PC-9 (cell line): ENCODE measurements at regions not wholly inside any gene's neighbourhood (a gene's known extent, or its start where the extent isn't known, plus 50 kb on each side); places are given as distances from the start of the nearest gene placed in this dataset.
"Not testable (repeated sequence)": the region's sequence is repeated elsewhere in the genome, so short reads cannot be mapped to it uniquely, and the experiment has no call there.

Source experiments
- BruUV-seq: library from RNA; stranded (reverse); fragments of 400-500 nt; replicated peaks from 2 replicates; lab custom pipeline; 2021; lab: Mats Ljungman, UMichigan
- CTCF ChIA-PET: fragments of 300-600 bp; sonication (Branson Sonifier 250); formaldehyde crosslinking; loops from one replicate; lab custom pipeline; 2022; ENCODE audit warnings: antibody characterized with exemption; lab: Charles Lee
- POLR2A ChIA-PET: fragments of 300-600 bp; sonication (Branson Sonifier 250); formaldehyde crosslinking; loops from one replicate; lab custom pipeline; 2022; ENCODE audit warnings: antibody characterized with exemption; ENCODE audit not compliant: unreplicated experiment; lab: Charles Lee
- DNase-seq, 2 experiments: peaks; one replicate each; pipeline versions ENCODE4 v3.0.0 to v3.0.0-alpha.2; 2015 to 2022; ENCODE audit warnings: mixed read lengths in 1 of 2
- H2AFZ ChIP-seq: fragments of 200-600 bp; sonication (generic); 2 replicates; pipeline ENCODE4 v1.8.1; 2017; ENCODE audit warnings: antibody characterized with exemption
- H3F3A ChIP-seq: fragments of 200-600 bp; sonication (generic); 2 replicates; pipeline ENCODE4 v1.8.1; 2017; ENCODE audit warnings: antibody characterized with exemption, mild to moderate bottlenecking, low read depth; ENCODE audit not compliant: insufficient read depth
- H3K27ac ChIP-seq: fragments of 200-600 bp; sonication (generic); 2 replicates; pipeline ENCODE4 v1.6.1; 2016; ENCODE audit warnings: mixed run types
- H3K27me3 ChIP-seq: fragments of 200-600 bp; sonication (generic); 2 replicates; pipeline ENCODE4 v1.6.1; 2016; ENCODE audit warnings: low read depth, mixed run types; ENCODE audit not compliant: insufficient read depth
- H3K36me3 ChIP-seq: fragments of 200-600 bp; sonication (generic); 2 replicates; pipeline ENCODE4 v1.6.1; 2016; ENCODE audit warnings: low read depth, mixed run types
- H3K4me1 ChIP-seq: fragments of 200-600 bp; sonication (generic); replicated peaks from 2 replicates; pipeline ENCODE4 v1.6.1; 2016; ENCODE audit warnings: mixed run types; ENCODE audit not compliant: insufficient read depth
- H3K4me2 ChIP-seq: fragments of 200-600 bp; sonication (generic); 2 replicates; pipeline ENCODE4 v1.6.1; 2017; ENCODE audit warnings: mixed run types
- H3K4me3 ChIP-seq: fragments of 200-600 bp; sonication (generic); 2 replicates; pipeline ENCODE4 v1.6.1; 2016; ENCODE audit warnings: mixed run types
- H3K79me2 ChIP-seq: fragments of 200-600 bp; sonication (generic); 2 replicates; pipeline ENCODE4 v1.6.1; 2017; ENCODE audit warnings: low read depth, mixed run types
- H3K9me2 ChIP-seq: fragments of 200-600 bp; sonication (generic); 2 replicates; pipeline ENCODE4 v1.8.1; 2017; ENCODE audit warnings: mild to moderate bottlenecking; ENCODE audit not compliant: insufficient read depth
- H3K9me3 ChIP-seq: fragments of 200-600 bp; sonication (generic); 2 replicates; pipeline ENCODE4 v1.8.1; 2016; ENCODE audit warnings: low read depth; ENCODE audit not compliant: insufficient read depth
- H4K20me1 ChIP-seq: fragments of 200-600 bp; sonication (generic); 2 replicates; pipeline ENCODE4 v1.8.1; 2017; ENCODE audit not compliant: insufficient read depth
- EZH2 ChIP-seq: fragments of 200-600 bp; sonication (generic); IDR thresholded peaks from 2 replicates; pipeline ENCODE4 v1.8.0; 2017; ENCODE audit warnings: antibody characterized with exemption, low read depth
- intact Hi-C: fragments of 100-400 bp; cut with micrococcal nuclease; formaldehyde crosslinking; loops from one replicate; pipeline ENCODE4 v1.10.0; 2022; ENCODE audit not compliant: unreplicated experiment
- TF ChIP-seq, protein P1 (sequence below): fragments of 200-600 bp; sonication (generic); conservative IDR thresholded peaks from 2 replicates; pipeline ENCODE4 v1.6.1; 2017; ENCODE audit warnings: mixed run types, antibody characterized with exemption, mild to moderate bottlenecking, moderate library complexity

DNA sequence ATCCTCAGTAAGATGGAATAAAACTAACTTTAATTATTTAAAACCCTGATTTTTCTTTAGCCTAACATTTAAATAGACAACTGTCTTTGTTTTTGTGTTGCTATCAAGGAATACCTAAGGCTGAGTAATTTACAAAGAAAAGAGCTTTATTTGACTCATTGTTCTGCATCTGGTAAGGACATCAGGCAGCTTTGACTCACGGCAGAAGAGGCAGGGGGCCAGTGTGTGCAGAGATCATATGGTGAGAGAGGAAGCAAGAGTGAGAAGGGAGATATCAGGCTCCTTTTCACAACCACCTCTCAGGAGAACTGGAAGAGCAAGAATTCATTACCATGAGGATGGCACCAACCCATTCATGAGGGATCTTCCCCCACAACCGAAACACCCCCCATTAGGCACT is 64.6 kb upstream of the TFPI start:
- H3K9me3 ChIP-seq, result no peaks in the 10 kb centered on the region
- intact Hi-C loops, result no loop called here
- H2AFZ ChIP-seq, result no peak overlapping the region
- H4K20me1 ChIP-seq, result no peaks in the 10 kb centered on the region
- H3K27ac ChIP-seq, result no peak overlapping the region
- no peaks in the 10 kb centered on the region for H3K79me2 ChIP-seq
- H3K27me3 ChIP-seq, result no peaks in the 10 kb centered on the region
- no peaks in the 10 kb centered on the region for H3K9me2 ChIP-seq
- H3K4me2 ChIP-seq, result no peak overlapping the region
- TF ChIP-seq, protein P1, sequence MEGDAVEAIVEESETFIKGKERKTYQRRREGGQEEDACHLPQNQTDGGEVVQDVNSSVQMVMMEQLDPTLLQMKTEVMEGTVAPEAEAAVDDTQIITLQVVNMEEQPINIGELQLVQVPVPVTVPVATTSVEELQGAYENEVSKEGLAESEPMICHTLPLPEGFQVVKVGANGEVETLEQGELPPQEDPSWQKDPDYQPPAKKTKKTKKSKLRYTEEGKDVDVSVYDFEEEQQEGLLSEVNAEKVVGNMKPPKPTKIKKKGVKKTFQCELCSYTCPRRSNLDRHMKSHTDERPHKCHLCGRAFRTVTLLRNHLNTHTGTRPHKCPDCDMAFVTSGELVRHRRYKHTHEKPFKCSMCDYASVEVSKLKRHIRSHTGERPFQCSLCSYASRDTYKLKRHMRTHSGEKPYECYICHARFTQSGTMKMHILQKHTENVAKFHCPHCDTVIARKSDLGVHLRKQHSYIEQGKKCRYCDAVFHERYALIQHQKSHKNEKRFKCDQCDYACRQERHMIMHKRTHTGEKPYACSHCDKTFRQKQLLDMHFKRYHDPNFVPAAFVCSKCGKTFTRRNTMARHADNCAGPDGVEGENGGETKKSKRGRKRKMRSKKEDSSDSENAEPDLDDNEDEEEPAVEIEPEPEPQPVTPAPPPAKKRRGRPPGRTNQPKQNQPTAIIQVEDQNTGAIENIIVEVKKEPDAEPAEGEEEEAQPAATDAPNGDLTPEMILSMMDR, result no peak
- TF ChIP-seq EZH2, result no peak
- H3K36me3 ChIP-seq, result no peaks in the 10 kb centered on the region
- H3K4me3 ChIP-seq, result no peak overlapping the region
- no peaks in the 10 kb centered on the region for H3F3A ChIP-seq
- POLR2A ChIA-PET, result interaction anchor here (0.6 kb wide), 1 partner anchor 1950 kb away, joined by 5 read pairs; no protein-coding TSS in a partner anchor
- no peaks in the 10 kb centered on the region for H3K4me1 ChIP-seq
- CTCF ChIA-PET, result no interaction called here
- no TSS peak for BruUV-seq
- DNase-seq, result no peak

DNA sequence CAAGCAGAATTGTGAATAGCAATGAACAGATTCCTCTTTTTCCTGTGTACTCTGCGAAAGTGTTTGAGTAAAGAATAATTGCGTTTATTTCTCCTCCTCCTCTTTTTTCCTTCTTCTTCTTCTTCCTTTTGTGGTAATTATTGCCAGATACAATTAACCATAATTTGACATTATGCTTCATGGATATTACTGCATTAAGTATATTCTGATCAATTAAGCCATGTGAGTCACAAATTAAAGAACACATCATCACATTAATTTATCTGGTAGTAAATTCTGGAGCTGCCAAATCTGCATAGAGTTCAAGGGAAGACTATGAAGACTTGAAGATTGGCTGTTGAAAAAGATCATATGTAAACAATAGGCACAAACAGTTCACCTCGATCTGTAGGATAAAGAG is 72.9 kb upstream of the TFPI start:
- Histone ChIP-seq H3K27ac (no peak overlapping the region), H3K79me2 (no peaks in the 10 kb centered on the region), H3K4me1 (no peaks in the 10 kb centered on the region), H3K9me2 (no peaks in the 10 kb centered on the region), H2AFZ (no peak overlapping the region), H3K4me2 (no peak overlapping the region), H3K9me3 (no peaks in the 10 kb centered on the region), H3K4me3 (no peak overlapping the region), H3K27me3 (no peaks in the 10 kb centered on the region), H3K36me3 (no peaks in the 10 kb centered on the region), H3F3A (no peaks in the 10 kb centered on the region), H4K20me1 (no peaks in the 10 kb centered on the region)
- BruUV-seq, result no TSS peak
- ChIA-PET POLR2A (no interaction called here), CTCF (no interaction called here)
- intact Hi-C loops, result no loop called here
- TF ChIP-seq, protein P1, result no peak
- TF ChIP-seq EZH2, result no peak
- DNase-seq, result no peak

DNA sequence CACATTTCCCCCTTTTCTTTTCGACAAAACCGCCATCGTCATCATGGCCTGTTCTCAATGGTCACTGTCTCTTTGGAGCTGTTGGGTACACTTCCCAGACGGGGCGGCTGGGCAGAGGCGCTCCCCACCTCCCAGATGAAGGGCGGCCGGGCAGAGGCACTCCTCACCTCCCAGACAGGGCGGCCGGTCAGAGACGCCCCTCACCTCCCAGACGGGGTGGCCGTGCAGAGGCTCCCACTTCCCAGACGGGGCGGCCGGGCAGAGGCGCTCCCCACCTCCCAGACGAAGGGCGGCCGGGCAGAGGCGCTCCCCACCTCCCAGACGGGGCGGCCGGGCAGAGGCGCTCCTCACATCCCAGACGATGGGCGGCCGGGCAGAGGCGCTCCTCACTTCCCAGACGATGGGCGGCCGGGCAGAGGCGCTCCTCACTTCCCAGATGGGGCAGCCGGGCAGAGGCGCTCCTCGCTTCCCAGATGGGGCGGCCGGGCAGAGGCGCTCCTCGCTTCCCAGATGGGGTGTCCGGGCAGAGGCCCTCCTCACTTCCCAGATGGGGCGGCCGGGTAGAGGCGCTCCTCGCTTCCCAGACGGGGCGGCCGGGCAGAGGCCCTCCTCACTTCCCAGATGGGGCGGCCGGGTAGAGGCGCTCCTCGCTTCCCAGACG is 82.6 kb upstream of the TFPI start:
- intact Hi-C loops, H3K4me1 ChIP-seq, H3K27ac ChIP-seq, H3K4me3 ChIP-seq, H4K20me1 ChIP-seq, DNase-seq, BruUV-seq, H3K9me2 ChIP-seq, H3K4me2 ChIP-seq, H3K36me3 ChIP-seq, H3K9me3 ChIP-seq, H3K27me3 ChIP-seq, CTCF ChIA-PET, H3K79me2 ChIP-seq, POLR2A ChIA-PET, H2AFZ ChIP-seq, H3F3A ChIP-seq: not testable (repeated sequence)

DNA sequence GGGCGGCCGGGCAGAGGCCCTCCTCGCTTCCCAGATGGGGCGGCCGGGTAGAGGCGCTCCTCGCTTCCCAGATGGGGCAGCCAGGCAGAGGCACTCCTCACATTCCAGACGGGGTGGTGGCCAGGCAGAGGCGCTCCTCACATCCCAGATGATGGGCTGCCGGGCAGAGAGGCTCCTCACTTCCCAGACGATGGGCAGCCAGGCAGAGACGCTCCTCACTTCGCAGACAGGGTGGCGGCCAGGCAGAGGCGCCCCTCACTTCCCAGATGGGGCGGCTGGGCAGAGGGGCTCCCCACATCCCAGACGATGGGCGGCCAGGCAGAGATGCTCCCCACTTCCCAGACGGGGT is 83.1 kb upstream of the TFPI start:
- H3F3A ChIP-seq, H3K4me2 ChIP-seq, H4K20me1 ChIP-seq, intact Hi-C loops, H3K9me2 ChIP-seq, H2AFZ ChIP-seq, H3K27me3 ChIP-seq, POLR2A ChIA-PET, BruUV-seq, H3K27ac ChIP-seq, H3K79me2 ChIP-seq, H3K4me3 ChIP-seq, H3K36me3 ChIP-seq, H3K9me3 ChIP-seq, CTCF ChIA-PET, H3K4me1 ChIP-seq, DNase-seq: not testable (repeated sequence)

DNA sequence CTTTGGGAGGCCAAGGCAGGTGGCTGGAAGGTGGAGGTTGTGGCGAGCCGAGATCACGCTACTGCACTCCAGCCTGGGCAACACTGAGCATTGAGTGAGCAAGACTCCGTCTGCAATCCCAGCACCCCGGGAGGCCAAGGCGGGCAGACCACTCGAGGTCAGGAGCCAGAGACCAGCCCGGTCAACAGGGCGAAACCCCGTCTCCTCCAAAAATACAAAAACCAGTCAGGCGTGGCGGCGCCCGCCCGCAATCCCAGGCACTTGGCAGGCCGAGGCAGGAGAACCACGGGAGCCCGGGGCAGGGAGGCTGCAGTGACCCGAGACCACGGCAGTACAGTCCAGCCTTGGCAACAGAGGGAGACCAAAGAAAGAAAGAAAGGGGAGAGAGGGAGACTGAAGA is 83.5 kb upstream of the TFPI start:
- H3K79me2 ChIP-seq, CTCF ChIA-PET, H3K36me3 ChIP-seq, H3K9me2 ChIP-seq, POLR2A ChIA-PET, H3K4me1 ChIP-seq, H3K27me3 ChIP-seq, H3K4me2 ChIP-seq, BruUV-seq, DNase-seq, H3K27ac ChIP-seq, H2AFZ ChIP-seq, intact Hi-C loops, H4K20me1 ChIP-seq, H3F3A ChIP-seq, H3K4me3 ChIP-seq, H3K9me3 ChIP-seq: not testable (repeated sequence)
